ENCODE measurements at regions not wholly inside any gene's neighbourhood (a gene's known extent, or its start where the extent isn't known, plus 50 kb on each side); places are given as distances from the start of the nearest gene placed in this dataset.
"Not testable (repeated sequence)": the region's sequence is repeated elsewhere in the genome, so short reads cannot be mapped to it uniquely, and the experiment has no call there.

- POLR2A ChIA-PET (ENCODE audit: partially characterized antibody); H3K23me2 ChIP-seq (ENCODE audit: low read depth, low read length); H2BK12ac ChIP-seq (ENCODE audit: low read depth, low read length); H3K79me1 ChIP-seq (ENCODE audit: low read depth, low read length); H2BK20ac ChIP-seq (ENCODE audit: low read length); H3K4me3 ChIP-seq (ENCODE audit: extremely low read depth in 1 of 4, insufficient read depth in 2 of 4, low read depth in 3 of 4, low read length in 4 of 4); H3K4me1 ChIP-seq (replicated peaks in 1 of 4; ENCODE audit: control insufficient read depth in 3 of 4, insufficient read depth in 4 of 4, low read length in 3 of 4); H2AK5ac ChIP-seq (ENCODE audit: low read depth, low read length); H2BK120ac ChIP-seq (replicated peaks; ENCODE audit: low read depth, low read length); H4K8ac ChIP-seq (ENCODE audit: extremely low read depth, insufficient read depth, low read length); H3K36me3 ChIP-seq (ENCODE audit: control insufficient read depth in 2 of 4, insufficient read depth in 4 of 4, low read length in 3 of 4); H3K27me3 ChIP-seq (replicated peaks in 1 of 4; ENCODE audit: control insufficient read depth in 3 of 4, extremely low read depth in 1 of 4, insufficient read depth in 3 of 4, low read length in 3 of 4); H3K14ac ChIP-seq (ENCODE audit: insufficient read length); H3K18ac ChIP-seq (ENCODE audit: extremely low read depth, low read length); H2BK15ac ChIP-seq (ENCODE audit: low read length); H3K4me2 ChIP-seq (ENCODE audit: insufficient read depth in 1 of 2, low read depth in 2 of 2, low read length in 2 of 2); H3K4ac ChIP-seq (replicated peaks; ENCODE audit: insufficient read length, low read depth, low read length); H3K23ac ChIP-seq (ENCODE audit: insufficient read length); H4K20me1 ChIP-seq (replicated peaks in 1 of 2; ENCODE audit: control insufficient read depth in 1 of 2, insufficient read depth in 2 of 2, low read length in 2 of 2); DNase-seq (ENCODE audit: low read depth in 1 of 2, low spot score in 2 of 2); H3K9me3 ChIP-seq (ENCODE audit: insufficient read depth in 2 of 2, low read depth in 1 of 2, low read length in 1 of 2); H4K91ac ChIP-seq (replicated peaks; ENCODE audit: insufficient read length, low read length); H3K27ac ChIP-seq (ENCODE audit: low read depth, low read length); H3K9ac ChIP-seq (replicated peaks in 1 of 4; ENCODE audit: extremely low read depth in 1 of 4, low read depth in 3 of 4, low read length in 3 of 4); FAIRE-seq; H3K56ac ChIP-seq (replicated peaks; ENCODE audit: insufficient read length, low read depth, low read length); H4K5ac ChIP-seq (ENCODE audit: insufficient read length, low read depth, low read length); H2AFZ ChIP-seq (ENCODE audit: low read length); H3K79me2 ChIP-seq (ENCODE audit: control insufficient read depth in 1 of 2, insufficient read depth in 2 of 2, low read length in 2 of 2); CTCF ChIA-PET (ENCODE audit: partially characterized antibody); H2BK5ac ChIP-seq (ENCODE audit: low read depth, low read length): not testable (repeated sequence)
- WGBS, 2 experiments (ENCODE audit: extremely low coverage in 1 of 2, insufficient coverage in 1 of 2, insufficient read length in 1 of 2, insufficient replicate concordance in 2 of 2, low coverage in 1 of 2, low lambda C conversion rate in 2 of 2, missing lambda C conversion rate in 1 of 2) = 65% methylated on average over 3 of the region's 3 CpGs; no CpG with 5 or more reads in 1 of the 2 experiments
These were observed 186.5 kb downstream of the HS3ST3A1 start for GRCh38 chr17:13415200-13415599.
